ENCODE measurements at regions not wholly inside any gene's neighbourhood (a gene's known extent, or its start where the extent isn't known, plus 50 kb on each side); places are given as distances from the start of the nearest gene placed in this dataset.

DNA sequence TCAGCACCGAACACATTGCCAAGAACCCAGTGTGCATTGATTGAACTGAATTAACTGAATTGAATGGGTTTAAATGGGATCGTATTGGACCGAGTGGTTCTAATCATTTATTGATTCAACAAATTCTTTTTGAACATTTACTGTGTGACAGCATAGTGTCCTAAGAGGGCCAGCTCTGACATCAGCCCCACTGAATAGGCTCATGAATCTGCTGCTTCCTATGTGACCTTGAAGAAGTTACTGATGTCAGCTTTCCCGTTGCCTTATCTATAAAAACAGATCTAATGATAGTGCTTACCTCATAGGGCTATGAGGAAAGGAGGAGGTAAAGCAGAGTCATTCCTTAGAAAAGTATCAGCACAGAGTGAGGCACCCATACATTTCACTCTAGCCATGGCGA lies 226.3 kb downstream of the CBLN1 start:
- ChIA-PET CTCF (no interaction called here), POLR2A (no interaction called here)
- TF ChIP-seq, protein P1, sequence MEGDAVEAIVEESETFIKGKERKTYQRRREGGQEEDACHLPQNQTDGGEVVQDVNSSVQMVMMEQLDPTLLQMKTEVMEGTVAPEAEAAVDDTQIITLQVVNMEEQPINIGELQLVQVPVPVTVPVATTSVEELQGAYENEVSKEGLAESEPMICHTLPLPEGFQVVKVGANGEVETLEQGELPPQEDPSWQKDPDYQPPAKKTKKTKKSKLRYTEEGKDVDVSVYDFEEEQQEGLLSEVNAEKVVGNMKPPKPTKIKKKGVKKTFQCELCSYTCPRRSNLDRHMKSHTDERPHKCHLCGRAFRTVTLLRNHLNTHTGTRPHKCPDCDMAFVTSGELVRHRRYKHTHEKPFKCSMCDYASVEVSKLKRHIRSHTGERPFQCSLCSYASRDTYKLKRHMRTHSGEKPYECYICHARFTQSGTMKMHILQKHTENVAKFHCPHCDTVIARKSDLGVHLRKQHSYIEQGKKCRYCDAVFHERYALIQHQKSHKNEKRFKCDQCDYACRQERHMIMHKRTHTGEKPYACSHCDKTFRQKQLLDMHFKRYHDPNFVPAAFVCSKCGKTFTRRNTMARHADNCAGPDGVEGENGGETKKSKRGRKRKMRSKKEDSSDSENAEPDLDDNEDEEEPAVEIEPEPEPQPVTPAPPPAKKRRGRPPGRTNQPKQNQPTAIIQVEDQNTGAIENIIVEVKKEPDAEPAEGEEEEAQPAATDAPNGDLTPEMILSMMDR (IDR thresholded peaks at IDR 0.05; ENCODE audit: control extremely low read depth, extremely low read depth, low read depth, missing control alignments): no peak
- DNase-seq (ENCODE audit: extremely low spot score): no peak

DNA sequence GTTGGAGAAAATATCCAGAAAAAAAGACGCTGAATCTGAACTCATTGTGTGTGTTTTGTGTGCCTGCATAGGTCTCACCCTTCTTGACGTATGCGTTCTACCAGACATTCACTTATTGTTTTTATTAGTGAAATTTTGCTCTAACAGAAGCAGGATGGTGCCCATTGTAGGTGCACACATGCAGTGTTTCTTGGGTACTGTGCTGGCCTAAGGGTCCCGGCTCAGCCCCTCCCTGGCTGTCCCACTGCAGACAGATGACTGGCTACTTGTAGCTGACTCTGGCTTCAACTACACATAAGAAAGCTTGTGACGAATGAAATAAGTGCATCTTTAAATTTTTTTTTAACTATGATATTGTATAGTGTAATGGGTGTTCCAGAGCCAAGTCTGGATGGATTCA lies 227.0 kb downstream of the CBLN1 start:
- TF ChIP-seq, protein P1 (IDR thresholded peaks at IDR 0.05; ENCODE audit: control extremely low read depth, extremely low read depth, low read depth, missing control alignments): no peak
- no peak for DNase-seq (ENCODE audit: extremely low spot score)
- POLR2A ChIA-PET: no interaction called here
- CTCF ChIA-PET: no interaction called here

DNA sequence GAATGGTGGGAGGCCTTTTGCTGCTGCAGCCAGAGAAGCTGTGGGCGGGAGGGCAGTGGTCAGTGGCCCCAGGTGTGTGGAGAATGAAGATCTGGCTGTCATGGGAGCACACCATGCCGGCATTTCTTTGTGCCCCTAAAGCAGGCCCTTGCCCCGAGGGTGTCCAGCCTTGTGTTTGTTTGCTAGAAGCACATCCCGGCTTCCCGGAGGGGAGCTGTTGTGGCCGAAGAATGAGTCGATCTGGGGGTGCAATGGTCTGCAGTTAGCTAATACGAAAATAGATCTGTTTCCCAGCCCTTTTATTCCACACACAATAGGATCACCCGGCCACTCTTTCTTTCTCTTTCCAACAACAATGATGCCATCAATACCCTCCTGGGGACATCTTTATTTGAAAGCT lies 228.8 kb downstream of the CBLN1 start:
- ChIA-PET CTCF (no interaction called here), POLR2A (no interaction called here)
- no peak for DNase-seq (ENCODE audit: extremely low spot score)
- TF ChIP-seq, protein P1 (IDR thresholded peaks at IDR 0.05; ENCODE audit: control extremely low read depth, extremely low read depth, low read depth, missing control alignments): no peak

DNA sequence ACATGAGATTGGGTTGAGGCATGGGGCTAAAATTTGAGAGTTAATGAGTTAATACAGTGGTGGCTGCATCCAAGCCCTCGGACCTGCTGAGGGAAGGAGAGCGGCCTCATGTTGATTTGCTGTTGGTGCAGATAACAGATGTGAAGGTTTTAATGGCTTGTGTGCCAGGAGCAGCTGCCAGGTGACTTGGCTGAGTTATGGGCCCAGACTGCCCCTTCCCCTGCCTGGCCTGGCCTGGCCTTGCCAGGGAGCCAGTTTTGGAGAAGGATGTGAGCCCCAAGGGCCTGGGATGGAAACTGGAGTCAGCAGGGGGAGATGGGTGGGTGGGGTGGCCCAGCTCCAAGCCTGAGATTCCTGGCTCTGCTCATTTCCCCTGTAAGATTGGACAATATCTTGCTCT lies 230.1 kb downstream of the CBLN1 start:
- TF ChIP-seq, protein P1 (IDR thresholded peaks at IDR 0.05; ENCODE audit: control extremely low read depth, extremely low read depth, low read depth, missing control alignments): no peak
- POLR2A ChIA-PET: no interaction called here
- DNase-seq (ENCODE audit: extremely low spot score): no peak
- CTCF ChIA-PET: interaction anchor here (1.2 kb wide), 1 partner anchor 11 kb away, joined by 3 read pairs; no protein-coding TSS in a partner anchor

DNA sequence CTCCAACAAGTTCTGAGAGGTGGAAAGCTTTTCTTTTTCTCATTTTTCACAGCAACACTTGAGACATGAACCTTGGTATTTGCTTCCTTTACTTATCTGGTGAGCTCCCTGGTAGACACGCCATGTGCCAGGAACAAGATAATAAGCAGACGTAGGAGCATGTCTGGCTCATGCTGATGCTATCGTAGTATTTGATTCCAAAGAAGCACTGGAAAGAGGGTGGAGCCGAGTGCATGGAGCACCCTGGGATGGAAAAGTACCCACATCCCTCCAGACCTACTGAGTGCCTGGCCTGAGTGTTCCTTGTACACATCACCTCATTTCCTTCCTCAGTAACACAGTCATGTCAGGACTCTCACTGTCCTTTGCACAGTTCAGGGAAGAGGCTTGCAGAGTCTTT lies 231.0 kb downstream of the CBLN1 start:
- TF ChIP-seq, protein P1 (IDR thresholded peaks at IDR 0.05; ENCODE audit: control extremely low read depth, extremely low read depth, low read depth, missing control alignments): no peak
- ChIA-PET CTCF (no interaction called here), POLR2A (no interaction called here)
- DNase-seq (ENCODE audit: extremely low spot score): no peak

DNA sequence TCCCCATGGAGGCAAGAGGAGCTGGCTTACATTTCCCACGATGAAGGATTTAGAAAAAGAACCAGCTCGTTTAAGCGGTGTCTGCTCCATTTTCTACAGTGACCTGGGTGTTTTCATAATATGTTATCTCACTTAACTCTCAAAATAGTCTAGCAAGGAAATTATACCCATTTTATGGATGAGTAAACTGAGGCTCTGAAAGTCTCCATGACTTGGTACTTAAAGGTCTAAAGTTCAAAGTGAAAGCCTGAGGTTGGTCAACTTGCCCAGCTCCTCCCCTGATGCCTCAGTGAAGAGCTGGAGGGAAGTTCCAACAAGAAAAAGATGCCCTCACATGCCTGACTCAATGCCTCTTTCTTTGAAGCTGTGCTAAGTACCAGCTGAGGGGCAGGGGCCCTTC lies 232.0 kb downstream of the CBLN1 start:
- ChIA-PET CTCF (no interaction called here), POLR2A (no interaction called here)
- TF ChIP-seq, protein P1 (IDR thresholded peaks at IDR 0.05; ENCODE audit: control extremely low read depth, extremely low read depth, low read depth, missing control alignments): no peak
- DNase-seq (ENCODE audit: extremely low spot score): no peak

DNA sequence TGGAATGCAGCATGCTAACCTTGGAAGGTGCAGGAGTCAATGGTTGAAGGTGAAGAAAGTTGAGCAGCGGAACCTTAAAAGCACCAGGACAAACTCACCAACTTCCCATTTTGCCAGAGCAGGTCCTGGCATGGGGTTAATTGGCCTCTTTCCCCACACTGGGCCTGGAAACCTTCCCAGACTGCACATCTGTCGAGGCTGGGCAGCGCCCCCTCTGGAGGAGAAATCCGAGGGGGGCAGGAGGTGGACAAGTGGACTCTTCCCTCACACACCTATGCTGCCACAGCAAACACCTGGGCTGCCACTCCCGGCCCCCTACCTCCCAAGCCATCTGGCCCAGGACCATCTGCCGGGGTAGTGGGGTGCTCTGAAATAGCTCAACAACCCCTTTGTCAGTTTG lies 232.4 kb downstream of the CBLN1 start:
- DNase-seq (ENCODE audit: extremely low spot score): no peak
- ChIA-PET POLR2A (no interaction called here), CTCF (no interaction called here)
- TF ChIP-seq, protein P1 (IDR thresholded peaks at IDR 0.05; ENCODE audit: control extremely low read depth, extremely low read depth, low read depth, missing control alignments): no peak
